Activated naive CD4-positive, alpha-beta T cell treated with anti-CD3 and anti-CD28 coated beads, Interleukin-2, amount 50 U/mL, for 24 hours (primary cell): ENCODE measurements at regions not wholly inside any gene's neighbourhood (a gene's known extent, or its start where the extent isn't known, plus 50 kb on each side); places are given as distances from the start of the nearest gene placed in this dataset.

ENCODE experiments used
- H3K27ac Mint-ChIP-seq: one replicate; pipeline ENCODE4 v1.8.0; 2021; ENCODE audit warnings: mild to moderate bottlenecking, mixed read lengths
- H3K27me3 Mint-ChIP-seq: one replicate; pipeline ENCODE4 v1.8.0; 2021; ENCODE audit warnings: mixed read lengths
- H3K36me3 Mint-ChIP-seq: one replicate; pipeline ENCODE4 v1.8.0; 2021; ENCODE audit warnings: mixed read lengths
- H3K4me1 Mint-ChIP-seq: one replicate; pipeline ENCODE4 v1.8.0; 2021; ENCODE audit warnings: mixed read lengths
- H3K4me3 Mint-ChIP-seq: one replicate; pipeline ENCODE4 v1.8.0; 2021; ENCODE audit warnings: mild to moderate bottlenecking, mixed read lengths
- H3K9me3 Mint-ChIP-seq: one replicate; pipeline ENCODE4 v1.8.0; 2021; ENCODE audit warnings: mixed read lengths

- no peak overlapping the region for H3K4me3 Mint-ChIP-seq
- H3K36me3 Mint-ChIP-seq: peaks cover 1% of the 10 kb centered on the region
- no peaks in the 10 kb centered on the region for H3K4me1 Mint-ChIP-seq
Observed at GRCh38 chr6:169938731-169939130, 187.3 kb downstream of the ERMARD start.

GRCh38 chr6:169938262-169938701 lies 186.9 kb downstream of the ERMARD start:
- Mint-ChIP-seq H3K4me3 (no peak overlapping the region), H3K27ac (no peak overlapping the region), H3K4me1 (no peaks in the 10 kb centered on the region), H3K36me3 (peaks cover 1% of the 10 kb centered on the region), H3K27me3 (peaks cover 3% of the 10 kb centered on the region), H3K9me3 (no peaks in the 10 kb centered on the region)

More at GRCh38 chr6:169938731-169939130, 187.3 kb downstream of the ERMARD start:
- Mint-ChIP-seq H3K27me3 (peaks cover 3% of the 10 kb centered on the region), H3K9me3 (peaks cover 1% of the 10 kb centered on the region), H3K27ac (no peak overlapping the region)

DNA sequence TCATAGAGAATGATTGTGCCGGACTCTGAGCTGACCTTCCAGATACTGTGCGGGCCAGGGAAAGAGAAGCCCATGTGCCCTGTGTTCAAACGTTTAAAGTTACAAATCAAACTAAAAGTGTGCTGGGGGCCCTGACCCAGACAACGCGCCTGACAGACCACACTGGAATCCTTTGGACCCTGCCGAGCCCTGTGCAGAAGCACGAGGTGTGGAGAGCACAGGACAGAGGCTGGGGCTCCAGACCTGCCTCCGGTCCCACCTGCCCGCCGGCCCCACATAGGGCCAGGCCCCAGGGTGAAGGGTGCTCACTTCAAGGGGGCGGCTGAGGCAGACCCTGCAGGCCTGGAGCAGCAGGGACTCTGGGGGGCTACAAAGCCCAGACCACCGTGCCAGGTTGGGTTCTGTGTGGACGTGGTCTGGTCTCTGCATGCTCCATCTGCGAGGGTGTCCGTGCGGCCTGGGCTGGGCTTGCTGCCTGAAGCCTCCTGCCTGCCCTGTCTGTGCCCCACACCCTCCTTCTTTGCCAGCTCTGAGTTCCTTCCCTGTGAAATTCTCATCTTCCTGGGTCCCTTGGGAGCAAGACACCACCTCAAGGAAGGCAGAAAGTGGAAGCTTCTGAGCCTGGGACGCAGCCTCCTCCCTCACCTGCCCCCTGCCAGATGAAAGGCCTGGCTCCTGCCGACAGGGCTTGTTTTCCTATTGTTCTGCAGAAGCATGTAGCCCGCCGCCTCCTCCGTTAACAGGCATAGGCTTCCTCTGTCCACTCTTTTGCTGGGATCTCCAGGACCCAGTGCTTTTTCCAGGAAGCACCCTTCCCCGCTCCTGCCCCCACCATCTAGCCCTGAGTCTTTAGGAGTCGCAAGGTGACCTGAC lies 186.2 kb downstream of the ERMARD start:
- H3K4me3 Mint-ChIP-seq: no peak overlapping the region
- peaks cover 2% of the 10 kb centered on the region for H3K27me3 Mint-ChIP-seq
- no peak overlapping the region for H3K27ac Mint-ChIP-seq
- peaks cover 1% of the 10 kb centered on the region for H3K36me3 Mint-ChIP-seq
- no peaks in the 10 kb centered on the region for H3K4me1 Mint-ChIP-seq
- no peaks in the 10 kb centered on the region for H3K9me3 Mint-ChIP-seq

GRCh38 chr6:169936355-169936975 lies 185.0 kb downstream of the ERMARD start:
- Mint-ChIP-seq H3K36me3 (no peaks in the 10 kb centered on the region), H3K4me1 (no peaks in the 10 kb centered on the region), H3K9me3 (no peaks in the 10 kb centered on the region), H3K27me3 (no peaks in the 10 kb centered on the region), H3K4me3 (no peak overlapping the region), H3K27ac (no peak overlapping the region)

GRCh38 chr6:169935861-169936260 lies 184.4 kb downstream of the ERMARD start:
- H3K36me3 Mint-ChIP-seq: no peaks in the 10 kb centered on the region
- no peaks in the 10 kb centered on the region for H3K9me3 Mint-ChIP-seq
- H3K4me3 Mint-ChIP-seq: no peak overlapping the region
- no peaks in the 10 kb centered on the region for H3K4me1 Mint-ChIP-seq
- no peaks in the 10 kb centered on the region for H3K27me3 Mint-ChIP-seq
- no peak overlapping the region for H3K27ac Mint-ChIP-seq

GRCh38 chr6:169935348-169935718 lies 183.9 kb downstream of the ERMARD start:
- H3K27me3 Mint-ChIP-seq: no peaks in the 10 kb centered on the region
- no peaks in the 10 kb centered on the region for H3K9me3 Mint-ChIP-seq
- no peak overlapping the region for H3K4me3 Mint-ChIP-seq
- H3K4me1 Mint-ChIP-seq: no peaks in the 10 kb centered on the region
- H3K36me3 Mint-ChIP-seq: no peaks in the 10 kb centered on the region
- H3K27ac Mint-ChIP-seq: no peak overlapping the region

- no peaks in the 10 kb centered on the region for H3K9me3 Mint-ChIP-seq
- no peaks in the 10 kb centered on the region for H3K4me1 Mint-ChIP-seq
- H3K27me3 Mint-ChIP-seq: no peaks in the 10 kb centered on the region
Observed at GRCh38 chr6:169934699-169935347, 183.4 kb downstream of the ERMARD start.

DNA sequence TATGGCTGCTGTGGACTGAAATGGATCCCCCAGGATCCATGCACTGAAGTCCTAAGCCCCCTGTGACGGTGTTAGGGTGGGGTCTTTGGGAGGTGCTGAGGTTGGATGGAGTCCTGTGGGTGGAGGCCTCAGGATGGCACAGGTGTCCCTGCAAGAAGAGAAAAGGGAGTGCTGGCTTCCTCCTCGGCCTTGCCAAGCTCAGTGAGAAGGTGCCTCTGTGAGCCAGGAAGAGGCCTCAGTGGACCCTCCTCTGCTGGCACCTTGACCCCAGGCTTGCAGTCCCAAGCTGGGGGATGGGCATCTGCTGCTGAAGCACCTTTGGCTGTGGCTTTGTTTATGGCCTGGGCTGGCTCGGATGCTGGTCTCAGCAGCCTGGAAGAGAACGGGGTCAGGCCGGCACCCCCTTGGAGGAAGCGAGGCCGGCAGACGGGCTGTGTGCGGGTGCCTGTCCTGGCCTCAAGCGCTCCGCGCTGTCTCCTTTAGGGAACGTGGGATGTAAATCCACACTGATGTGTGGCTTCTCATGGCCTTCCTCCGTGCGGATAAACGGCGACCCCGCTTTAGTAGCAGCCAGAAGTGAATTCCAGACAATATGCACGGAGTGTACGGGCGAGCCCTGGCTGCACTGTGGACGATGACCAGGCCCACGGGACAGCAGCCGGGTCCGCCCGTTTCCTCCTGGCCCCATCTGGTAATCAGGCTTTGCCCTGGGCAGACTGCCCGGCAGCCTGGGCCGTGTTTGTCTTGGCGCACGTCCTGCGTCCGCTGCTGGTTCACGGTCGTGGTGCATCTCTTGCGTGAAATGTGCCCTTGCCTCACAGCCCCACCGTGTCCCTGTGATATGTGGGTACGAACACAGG lies 182.6 kb downstream of the ERMARD start:
- Mint-ChIP-seq H3K27me3 (no peaks in the 10 kb centered on the region), H3K27ac (no peak overlapping the region), H3K36me3 (no peaks in the 10 kb centered on the region), H3K4me1 (no peaks in the 10 kb centered on the region), H3K4me3 (no peak overlapping the region), H3K9me3 (no peaks in the 10 kb centered on the region)

More at GRCh38 chr6:169934699-169935347, 183.4 kb downstream of the ERMARD start:
- no peak overlapping the region for H3K4me3 Mint-ChIP-seq
- no peak overlapping the region for H3K27ac Mint-ChIP-seq
- H3K36me3 Mint-ChIP-seq: no peaks in the 10 kb centered on the region

- H3K4me1 Mint-ChIP-seq: no peaks in the 10 kb centered on the region
- H3K27ac Mint-ChIP-seq: no peak overlapping the region
- H3K36me3 Mint-ChIP-seq: no peaks in the 10 kb centered on the region
- H3K4me3 Mint-ChIP-seq: no peak overlapping the region
- H3K9me3 Mint-ChIP-seq: no peaks in the 10 kb centered on the region
- peaks cover 3% of the 10 kb centered on the region for H3K27me3 Mint-ChIP-seq
Observed at GRCh38 chr6:169933251-169933821, 181.9 kb downstream of the ERMARD start.

GRCh38 chr6:169932491-169932890 lies 181.1 kb downstream of the ERMARD start:
- Mint-ChIP-seq H3K36me3 (no peaks in the 10 kb centered on the region), H3K4me1 (no peaks in the 10 kb centered on the region), H3K27me3 (peaks cover 3% of the 10 kb centered on the region), H3K27ac (no peak overlapping the region), H3K4me3 (no peak overlapping the region), H3K9me3 (no peaks in the 10 kb centered on the region)

DNA sequence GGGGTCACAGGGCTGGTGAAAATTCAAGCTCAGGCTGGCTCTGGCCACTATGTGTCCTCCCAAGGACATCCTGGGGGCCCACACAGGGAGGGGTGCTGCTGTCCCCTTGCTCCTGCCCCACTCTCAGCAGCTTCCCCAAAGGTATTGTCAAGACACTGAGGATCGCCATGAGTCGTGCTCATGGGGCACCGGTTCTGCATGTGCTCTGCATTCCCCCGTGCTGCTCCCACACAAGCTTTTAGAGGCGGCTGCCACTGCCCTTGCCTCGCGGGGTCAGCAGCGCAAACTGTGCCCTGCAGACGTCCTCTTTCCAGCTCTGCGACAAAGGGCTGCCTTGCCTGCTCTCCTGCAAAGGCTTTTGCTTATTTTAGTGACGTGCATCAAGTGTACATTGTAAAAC lies 179.8 kb downstream of the ERMARD start:
- no peaks in the 10 kb centered on the region for H3K4me1 Mint-ChIP-seq
- H3K9me3 Mint-ChIP-seq: no peaks in the 10 kb centered on the region
- no peaks in the 10 kb centered on the region for H3K36me3 Mint-ChIP-seq
- no peak overlapping the region for H3K4me3 Mint-ChIP-seq
- H3K27ac Mint-ChIP-seq: no peak overlapping the region
- peaks cover 5% of the 10 kb centered on the region for H3K27me3 Mint-ChIP-seq

DNA sequence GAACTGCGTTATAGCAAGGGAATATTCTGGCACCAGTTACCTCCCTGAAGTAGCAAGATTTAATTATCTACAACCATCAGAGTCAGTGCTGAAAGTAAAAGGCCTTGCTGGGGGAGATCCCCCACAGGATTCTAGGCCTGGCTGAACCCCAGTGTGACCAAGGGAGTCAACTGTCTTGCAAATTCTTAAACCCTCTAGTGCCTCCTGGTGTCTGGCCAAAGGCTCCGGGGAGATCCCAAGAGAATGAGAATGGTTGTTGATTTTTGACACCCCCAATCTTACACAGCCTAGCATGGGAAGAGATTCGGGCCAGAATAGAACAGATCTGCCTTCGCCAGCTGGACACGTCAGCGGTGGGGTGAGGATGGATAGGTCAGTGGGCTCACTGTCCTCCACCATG lies 179.4 kb downstream of the ERMARD start:
- H3K27ac Mint-ChIP-seq: no peak overlapping the region
- no peaks in the 10 kb centered on the region for H3K9me3 Mint-ChIP-seq

DNA sequence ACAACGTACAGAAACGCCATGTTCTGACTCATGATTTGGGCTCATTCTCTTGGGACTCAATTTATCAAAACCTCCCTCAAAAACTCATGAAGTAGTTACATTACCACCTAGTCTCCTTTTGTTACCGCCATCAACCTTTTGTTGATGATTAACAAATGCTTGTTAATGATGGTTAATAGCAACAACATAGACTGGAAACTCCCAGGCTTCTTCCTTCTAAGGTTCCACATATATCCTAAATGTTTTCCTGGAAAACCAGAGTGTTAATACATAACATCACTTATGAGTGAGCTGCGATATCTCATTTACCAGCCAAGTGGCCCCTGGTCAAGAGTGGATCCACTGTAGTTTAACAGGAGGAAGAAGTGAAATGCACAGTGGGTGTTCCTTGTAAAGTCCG lies 176.3 kb downstream of the ERMARD start:
- Mint-ChIP-seq H3K27ac (no peak overlapping the region), H3K9me3 (no peaks in the 10 kb centered on the region), H3K27me3 (peaks cover 8% of the 10 kb centered on the region), H3K36me3 (no peaks in the 10 kb centered on the region), H3K4me3 (no peak overlapping the region), H3K4me1 (no peaks in the 10 kb centered on the region)

More for the DNA sequence above, 179.4 kb downstream of the ERMARD start:
- Mint-ChIP-seq H3K36me3 (no peaks in the 10 kb centered on the region), H3K4me1 (no peaks in the 10 kb centered on the region), H3K4me3 (no peak overlapping the region), H3K27me3 (peaks cover 6% of the 10 kb centered on the region)

DNA sequence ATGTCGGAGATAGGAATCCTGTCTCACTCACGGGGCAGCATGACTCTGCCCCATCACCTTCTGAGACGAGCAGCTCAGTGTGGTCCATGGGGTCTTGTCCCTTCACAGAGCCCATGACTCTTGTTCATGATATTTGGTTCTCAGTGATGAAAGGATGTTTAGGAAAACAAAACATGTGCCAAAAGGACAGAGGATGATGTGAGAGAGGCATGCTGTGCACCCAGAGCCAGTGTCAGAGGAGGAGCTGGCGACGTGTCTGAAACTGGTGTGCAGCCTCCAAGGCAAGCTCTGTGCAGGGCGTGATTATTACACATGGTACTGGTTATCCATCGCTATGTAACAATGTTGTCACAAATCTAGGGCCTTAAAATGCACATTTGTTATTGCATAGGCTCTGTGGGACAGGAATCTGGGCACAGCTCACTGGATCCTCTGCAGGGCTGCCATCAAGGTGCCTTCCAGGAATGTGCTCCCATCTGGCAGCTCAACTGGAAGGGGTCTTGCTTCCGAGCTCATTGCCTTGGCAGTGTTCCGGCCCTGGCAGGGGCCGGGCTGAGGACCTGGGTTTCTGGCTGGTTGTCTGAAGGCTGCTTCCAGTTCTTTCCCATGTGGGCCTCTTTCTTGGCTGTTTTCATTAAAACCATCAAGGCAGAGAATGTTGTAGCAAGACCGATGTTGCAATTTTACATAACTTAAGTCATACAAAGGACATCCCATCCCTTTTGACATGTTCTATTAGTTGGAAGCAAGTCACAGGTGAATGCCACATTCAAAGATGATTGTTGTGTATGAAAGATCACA lies 175.4 kb downstream of the ERMARD start:
- no peak overlapping the region for H3K27ac Mint-ChIP-seq
- H3K36me3 Mint-ChIP-seq: no peaks in the 10 kb centered on the region
- H3K4me3 Mint-ChIP-seq: no peak overlapping the region
- no peaks in the 10 kb centered on the region for H3K9me3 Mint-ChIP-seq
- peaks cover 8% of the 10 kb centered on the region for H3K27me3 Mint-ChIP-seq
- H3K4me1 Mint-ChIP-seq: no peaks in the 10 kb centered on the region
